Activated naive CD8-positive, alpha-beta T cell treated with anti-CD3 and anti-CD28 coated beads, Interleukin-2, amount 10 ng/mL, durations not matched to agents 7 days and 5 days (primary cell): ENCODE measurements at regions not wholly inside any gene's neighbourhood (a gene's known extent, or its start where the extent isn't known, plus 50 kb on each side); places are given as distances from the start of the nearest gene placed in this dataset.

Source experiments
- ATAC-seq: fragments of 150-1000 bp; cut with Tn5 transposase; one replicate; pipeline ENCODE4 v1.10.0; 2021; ENCODE audit warnings: low read depth, moderate library complexity
- POLR2A ChIA-PET: fragments of 350-600 bp; sonication (Branson Sonifier 250); formaldehyde crosslinking; loops from one replicate; lab custom pipeline; 2021; ENCODE audit warnings: antibody characterized with exemption; lab: Charles Lee
- DNase-seq: peaks from one replicate; pipeline ENCODE4 v3.0.0; 2021
- H3K27ac Mint-ChIP-seq: one replicate; pipeline ENCODE4 v1.8.0; 2022; ENCODE audit warnings: mild to moderate bottlenecking, mixed read lengths
- H3K27me3 Mint-ChIP-seq: one replicate; pipeline ENCODE4 v1.8.0; 2022; ENCODE audit warnings: mild to moderate bottlenecking, moderate library complexity, mixed read lengths
- H3K36me3 Mint-ChIP-seq: one replicate; pipeline ENCODE4 v1.8.0; 2021; ENCODE audit warnings: mild to moderate bottlenecking, mixed read lengths
- H3K4me1 Mint-ChIP-seq: one replicate; pipeline ENCODE4 v1.8.0; 2021; ENCODE audit warnings: mixed read lengths
- H3K4me3 Mint-ChIP-seq: one replicate; pipeline ENCODE4 v1.8.0; 2022; ENCODE audit warnings: mild to moderate bottlenecking, moderate library complexity, mixed read lengths
- H3K9me3 Mint-ChIP-seq: one replicate; pipeline ENCODE4 v1.8.0; 2021; ENCODE audit warnings: mixed read lengths

DNA sequence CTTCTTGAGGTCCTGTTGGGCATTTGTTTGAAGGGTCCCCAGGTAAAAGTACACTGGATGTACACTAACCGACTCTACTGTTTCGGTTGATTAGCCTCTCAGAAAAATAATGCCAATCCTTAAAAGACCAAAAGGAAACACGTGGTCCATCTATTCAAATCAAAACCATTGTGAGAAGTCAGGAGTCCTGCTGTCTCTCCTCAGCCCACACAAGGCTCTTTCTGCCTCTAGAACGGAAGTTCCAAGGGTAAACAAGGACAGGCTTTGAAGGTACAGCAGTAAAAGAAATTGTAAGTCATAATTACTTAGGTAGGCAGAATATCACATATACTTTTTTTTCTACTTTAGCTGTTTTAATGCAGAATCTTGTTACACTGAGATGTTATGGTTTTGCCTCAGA lies 71.7 kb upstream of the TPK1 start:
- Mint-ChIP-seq H3K9me3 (no peaks in the 10 kb centered on the region), H3K4me3 (no peak overlapping the region), H3K4me1 (peaks cover 4% of the 10 kb centered on the region), H3K27me3 (no peaks in the 10 kb centered on the region), H3K36me3 (no peaks in the 10 kb centered on the region), H3K27ac (no peak overlapping the region)
- POLR2A ChIA-PET, result no interaction called here
- ATAC-seq (no peak), DNase-seq (no peak)

DNA sequence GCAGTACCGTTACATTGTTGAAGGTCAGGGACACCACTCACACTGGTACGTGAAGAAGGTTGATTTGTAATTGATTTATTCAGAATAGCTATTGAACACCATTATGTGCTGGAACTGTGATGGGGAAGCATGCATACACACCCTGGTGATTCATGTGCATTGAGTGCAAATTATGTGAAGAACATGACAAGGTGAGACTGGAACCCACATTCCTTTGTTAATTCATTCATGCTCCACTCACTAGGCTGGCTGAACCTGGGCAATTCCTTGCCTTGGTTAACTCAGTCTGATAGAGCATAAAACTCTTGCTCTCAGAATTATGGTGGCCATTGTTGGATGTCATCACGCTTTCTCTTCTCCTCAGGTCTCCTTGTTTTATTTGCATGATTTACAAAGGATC lies 67.3 kb upstream of the TPK1 start:
- H3K4me1 Mint-ChIP-seq, result peaks cover 1% of the 10 kb centered on the region
- H3K4me3 Mint-ChIP-seq, result no peak overlapping the region
- DNase-seq (no peak), ATAC-seq (no peak)
- no peaks in the 10 kb centered on the region for H3K9me3 Mint-ChIP-seq
- H3K36me3 Mint-ChIP-seq, result no peaks in the 10 kb centered on the region
- POLR2A ChIA-PET, result no interaction called here
- no peaks in the 10 kb centered on the region for H3K27me3 Mint-ChIP-seq
- no peak overlapping the region for H3K27ac Mint-ChIP-seq

DNA sequence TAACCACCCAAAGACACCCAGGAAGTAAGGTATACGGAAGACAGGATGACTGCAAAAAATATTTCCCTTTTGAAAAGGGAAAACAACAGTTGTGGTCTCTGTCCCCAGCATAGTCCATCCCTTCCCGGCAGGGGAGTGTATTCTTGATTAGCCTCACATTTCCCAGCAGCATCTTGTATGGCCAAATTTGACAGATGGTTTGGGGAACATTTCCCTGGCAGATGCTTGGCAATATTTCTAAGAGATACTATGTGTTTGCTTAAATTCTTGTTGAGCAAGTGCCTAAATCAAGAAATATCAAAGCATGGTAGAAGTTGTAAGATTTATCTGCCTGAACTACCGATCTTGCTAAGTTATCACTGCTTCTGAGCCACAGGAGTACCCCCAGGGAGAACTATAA lies 56.9 kb upstream of the TPK1 start:
- POLR2A ChIA-PET, result no interaction called here
- no peak for ATAC-seq
- no peak overlapping the region for H3K27ac Mint-ChIP-seq
- no peaks in the 10 kb centered on the region for H3K27me3 Mint-ChIP-seq
- DNase-seq, result no peak
- no peaks in the 10 kb centered on the region for H3K4me1 Mint-ChIP-seq
- H3K4me3 Mint-ChIP-seq, result no peak overlapping the region
- H3K36me3 Mint-ChIP-seq, result no peaks in the 10 kb centered on the region
- H3K9me3 Mint-ChIP-seq, result no peaks in the 10 kb centered on the region
